Nephron progenitor cell (in vitro differentiated cells): ENCODE measurements at regions not wholly inside any gene's neighbourhood (a gene's known extent, or its start where the extent isn't known, plus 50 kb on each side); places are given as distances from the start of the nearest gene placed in this dataset.
"Not testable (repeated sequence)": the region's sequence is repeated elsewhere in the genome, so short reads cannot be mapped to it uniquely, and the experiment has no call there.

Experiments used
- DNase-seq: peaks from one replicate; pipeline ENCODE4 v3.0.0; 2021
- H3K27ac Mint-ChIP-seq: 2 replicates; pipeline ENCODE4 v1.8.0; 2021; ENCODE audit warnings: mild to moderate bottlenecking, moderate library complexity, mixed read lengths
- H3K27me3 Mint-ChIP-seq: 2 replicates; pipeline ENCODE4 v1.8.0; 2021; ENCODE audit warnings: mild to moderate bottlenecking, low read depth, mixed read lengths; ENCODE audit not compliant: poor library complexity
- H3K36me3 Mint-ChIP-seq: 2 replicates; pipeline ENCODE4 v1.8.0; 2021; ENCODE audit warnings: low read depth, mixed read lengths
- H3K4me1 Mint-ChIP-seq: 2 replicates; pipeline ENCODE4 v1.8.0; 2021; ENCODE audit warnings: mixed read lengths
- H3K4me3 Mint-ChIP-seq: 2 replicates; pipeline ENCODE4 v1.8.0; 2021; ENCODE audit warnings: mild to moderate bottlenecking, moderate library complexity, mixed read lengths
- H3K9me3 Mint-ChIP-seq: 2 replicates; pipeline ENCODE4 v1.8.0; 2021; ENCODE audit warnings: mild to moderate bottlenecking, moderate library complexity, mixed read lengths
- TF ChIP-seq, protein P1 (sequence below): fragments of 200-600 bp; sonication (generic); IDR thresholded peaks from 2 replicates; pipeline ENCODE4 v1.5.0; 2021; ENCODE audit warnings: antibody characterized with exemption

DNA sequence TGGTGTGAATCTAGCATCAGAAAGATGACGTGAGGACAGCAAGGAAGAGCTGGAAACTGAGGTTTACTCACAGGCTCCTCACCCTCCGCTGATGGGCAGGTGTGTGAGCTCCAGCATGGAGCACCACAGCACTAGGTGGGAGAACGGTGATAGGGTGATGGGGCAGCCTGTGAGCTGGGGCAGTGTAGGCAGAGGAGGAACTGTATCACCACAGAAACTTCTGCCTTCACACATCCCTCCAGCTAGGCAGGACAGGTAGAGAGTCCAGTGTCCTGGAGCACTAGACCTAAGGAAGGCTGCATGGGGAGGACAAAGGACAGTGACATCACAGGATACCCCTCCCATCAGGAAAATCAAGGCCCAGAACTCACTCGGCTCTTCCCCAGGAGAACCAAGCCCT is 241.8 kb upstream of the PRSS58 start:
- Mint-ChIP-seq H3K27me3 (peaks cover 36% of the 10 kb centered on the region), H3K27ac (no peak overlapping the region), H3K36me3 (no peaks in the 10 kb centered on the region), H3K4me3 (no peak overlapping the region), H3K9me3 (no peaks in the 10 kb centered on the region), H3K4me1 (peaks cover 12% of the 10 kb centered on the region)
- DNase-seq, result no peak
- TF ChIP-seq, protein P1, sequence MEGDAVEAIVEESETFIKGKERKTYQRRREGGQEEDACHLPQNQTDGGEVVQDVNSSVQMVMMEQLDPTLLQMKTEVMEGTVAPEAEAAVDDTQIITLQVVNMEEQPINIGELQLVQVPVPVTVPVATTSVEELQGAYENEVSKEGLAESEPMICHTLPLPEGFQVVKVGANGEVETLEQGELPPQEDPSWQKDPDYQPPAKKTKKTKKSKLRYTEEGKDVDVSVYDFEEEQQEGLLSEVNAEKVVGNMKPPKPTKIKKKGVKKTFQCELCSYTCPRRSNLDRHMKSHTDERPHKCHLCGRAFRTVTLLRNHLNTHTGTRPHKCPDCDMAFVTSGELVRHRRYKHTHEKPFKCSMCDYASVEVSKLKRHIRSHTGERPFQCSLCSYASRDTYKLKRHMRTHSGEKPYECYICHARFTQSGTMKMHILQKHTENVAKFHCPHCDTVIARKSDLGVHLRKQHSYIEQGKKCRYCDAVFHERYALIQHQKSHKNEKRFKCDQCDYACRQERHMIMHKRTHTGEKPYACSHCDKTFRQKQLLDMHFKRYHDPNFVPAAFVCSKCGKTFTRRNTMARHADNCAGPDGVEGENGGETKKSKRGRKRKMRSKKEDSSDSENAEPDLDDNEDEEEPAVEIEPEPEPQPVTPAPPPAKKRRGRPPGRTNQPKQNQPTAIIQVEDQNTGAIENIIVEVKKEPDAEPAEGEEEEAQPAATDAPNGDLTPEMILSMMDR, result no peak

DNA sequence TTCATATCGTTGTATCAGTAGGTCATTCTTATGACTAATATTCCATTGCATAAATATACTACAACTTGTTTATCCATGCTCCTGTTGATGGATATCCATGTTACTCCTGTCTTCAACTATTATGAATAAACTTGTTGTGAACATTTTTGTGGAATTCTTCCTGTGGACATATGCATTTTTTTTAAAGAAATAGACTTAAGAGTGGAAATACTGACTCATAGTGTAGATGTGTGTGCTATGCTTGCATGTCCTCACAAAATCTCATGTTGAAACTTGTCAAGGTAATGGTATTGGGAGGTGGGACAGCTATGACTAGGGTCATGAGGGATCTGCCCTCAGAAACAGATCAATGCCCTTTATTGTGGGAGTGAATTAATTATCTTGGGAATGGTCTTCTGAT is 240.5 kb upstream of the PRSS58 start:
- DNase-seq, result no peak
- no peak overlapping the region for H3K27ac Mint-ChIP-seq
- no peak overlapping the region for H3K4me3 Mint-ChIP-seq
- TF ChIP-seq, protein P1, result no peak
- H3K4me1 Mint-ChIP-seq, result peaks cover 10% of the 10 kb centered on the region
- H3K36me3 Mint-ChIP-seq, result no peaks in the 10 kb centered on the region
- no peaks in the 10 kb centered on the region for H3K9me3 Mint-ChIP-seq
- peaks cover 46% of the 10 kb centered on the region for H3K27me3 Mint-ChIP-seq

DNA sequence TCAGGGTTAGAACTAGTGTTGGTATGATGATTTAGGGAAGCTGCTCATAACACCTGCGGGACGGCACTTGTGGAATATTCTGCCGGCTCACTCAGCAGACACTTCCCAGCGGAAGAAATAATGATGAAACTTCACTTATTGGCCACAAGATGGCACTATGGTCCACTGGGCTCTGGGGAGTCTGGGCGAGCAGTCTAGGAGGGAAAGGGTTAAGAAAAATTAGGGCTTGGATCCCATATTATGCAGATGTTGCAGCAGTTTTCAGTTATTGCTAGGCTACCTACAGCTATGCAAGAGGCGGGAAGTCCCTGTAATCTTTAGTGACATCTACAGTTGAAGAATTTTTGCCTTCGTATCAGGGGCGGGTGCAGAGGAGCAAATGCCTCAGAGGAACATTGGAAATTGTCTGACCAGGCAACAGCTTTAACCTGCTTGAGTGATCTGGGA is 238.7 kb upstream of the PRSS58 start:
- Mint-ChIP-seq H3K27ac (no peak overlapping the region), H3K9me3 (no peaks in the 10 kb centered on the region), H3K36me3 (no peaks in the 10 kb centered on the region), H3K27me3 (peaks cover 42% of the 10 kb centered on the region), H3K4me1 (no peaks in the 10 kb centered on the region), H3K4me3 (peak overlapping the region; percentile 2)
- TF ChIP-seq, protein P1, result peak; percentile 77
- DNase-seq, result peak; percentile 21

DNA sequence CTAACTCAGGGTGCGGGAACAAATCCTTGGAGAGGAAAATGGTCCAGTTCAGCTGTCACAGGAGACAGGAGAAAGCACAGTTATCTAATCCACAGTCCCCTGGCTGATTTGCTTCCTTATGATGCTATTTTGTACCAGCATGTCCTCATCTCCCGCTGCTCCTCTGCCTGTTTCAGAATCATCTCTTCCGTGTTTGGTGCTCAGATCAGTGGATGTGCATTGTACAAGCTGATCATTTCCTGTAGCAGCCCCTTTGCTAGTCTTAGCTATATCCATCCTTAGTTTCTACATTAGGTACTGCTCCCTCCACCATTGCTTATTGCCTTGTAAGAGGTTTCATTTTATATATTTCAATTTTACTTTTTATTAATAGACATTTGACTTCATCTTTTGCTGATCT is 238.0 kb upstream of the PRSS58 start:
- not testable (repeated sequence) for H3K36me3 Mint-ChIP-seq, DNase-seq, H3K27ac Mint-ChIP-seq, H3K4me1 Mint-ChIP-seq, H3K9me3 Mint-ChIP-seq, H3K4me3 Mint-ChIP-seq
- peaks cover 38% of the 10 kb centered on the region for H3K27me3 Mint-ChIP-seq

DNA sequence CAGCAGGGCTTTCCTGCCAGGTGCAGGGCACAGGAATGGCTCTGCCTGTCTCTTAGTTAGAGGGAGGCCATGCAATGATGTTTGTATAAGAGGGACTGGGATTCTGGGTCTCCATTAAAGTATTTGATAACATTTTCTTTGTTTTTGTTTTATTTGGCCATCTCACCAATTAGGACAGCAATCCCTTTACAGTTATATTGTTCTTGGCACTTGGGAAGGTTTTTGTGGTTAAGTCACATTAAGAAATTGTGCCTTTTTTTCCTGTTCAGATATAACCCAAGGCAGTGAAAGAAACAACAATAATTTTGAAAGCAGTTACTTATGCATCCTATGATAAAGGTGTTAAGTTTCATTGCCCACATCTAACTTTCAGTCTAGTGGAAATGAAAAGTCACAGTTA is 237.4 kb upstream of the PRSS58 start:
- H3K36me3 Mint-ChIP-seq, H3K4me3 Mint-ChIP-seq, DNase-seq, H3K9me3 Mint-ChIP-seq, H3K4me1 Mint-ChIP-seq, H3K27ac Mint-ChIP-seq: not testable (repeated sequence)
- peaks cover 38% of the 10 kb centered on the region for H3K27me3 Mint-ChIP-seq

DNA sequence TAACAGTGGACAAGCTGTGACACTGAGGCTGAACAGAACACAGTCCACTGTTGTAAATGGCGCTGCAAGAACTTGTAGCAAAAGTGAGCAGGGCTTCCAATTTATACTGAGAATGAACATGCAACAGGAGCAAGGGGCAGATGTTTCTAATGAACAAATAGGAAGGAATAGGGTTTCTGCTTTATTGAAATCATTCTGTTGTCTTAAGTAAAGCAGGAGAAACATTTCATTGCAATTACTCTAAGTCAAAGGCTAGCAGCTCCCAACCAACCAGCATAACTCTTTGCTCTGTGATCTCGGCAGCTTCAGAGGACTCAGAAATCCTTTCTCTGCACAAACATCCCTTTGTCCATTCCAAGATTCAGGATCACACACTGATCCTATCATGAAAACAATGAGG is 236.2 kb upstream of the PRSS58 start:
- H3K4me1 Mint-ChIP-seq, result peaks cover 2% of the 10 kb centered on the region
- H3K27ac Mint-ChIP-seq, result no peak overlapping the region
- no peak overlapping the region for H3K4me3 Mint-ChIP-seq
- no peaks in the 10 kb centered on the region for H3K9me3 Mint-ChIP-seq
- peaks cover 33% of the 10 kb centered on the region for H3K27me3 Mint-ChIP-seq
- TF ChIP-seq, protein P1, result no peak
- no peaks in the 10 kb centered on the region for H3K36me3 Mint-ChIP-seq
- DNase-seq, result no peak

DNA sequence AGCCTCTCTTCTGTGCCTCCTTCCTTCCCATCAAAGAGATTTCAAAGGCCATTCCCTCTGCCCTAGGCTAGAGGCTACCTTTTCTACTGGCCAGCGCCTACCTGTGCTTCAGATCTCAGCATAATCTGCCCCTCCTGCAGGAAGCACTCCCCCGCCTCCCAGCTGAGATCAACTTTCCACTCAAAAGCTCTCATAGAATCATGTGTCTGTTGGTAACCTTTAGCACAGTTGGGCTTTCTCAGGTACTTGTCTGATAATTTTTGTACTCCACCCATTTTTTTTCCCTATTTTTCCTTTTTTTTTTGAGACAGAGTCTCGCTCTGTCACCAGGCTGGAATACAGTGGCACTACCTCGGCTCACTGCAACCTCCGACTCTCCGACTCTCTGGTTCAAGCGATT is 231.0 kb upstream of the PRSS58 start:
- no peaks in the 10 kb centered on the region for H3K36me3 Mint-ChIP-seq
- H3K4me1 Mint-ChIP-seq, result peaks cover 25% of the 10 kb centered on the region
- no peaks in the 10 kb centered on the region for H3K9me3 Mint-ChIP-seq
- TF ChIP-seq, protein P1, result no peak
- no peak overlapping the region for H3K4me3 Mint-ChIP-seq
- DNase-seq, result no peak
- H3K27me3 Mint-ChIP-seq, result peaks cover 7% of the 10 kb centered on the region
- H3K27ac Mint-ChIP-seq, result peak overlapping the region; percentile 64
